ENCODE measurements at regions not wholly inside any gene's neighbourhood (a gene's known extent, or its start where the extent isn't known, plus 50 kb on each side); places are given as distances from the start of the nearest gene placed in this dataset.

GRCh38 chr2:195425328-195425727, 231.7 kb upstream of the SLC39A10 start (continued):
- no peak for TF ChIP-seq ZBTB33 (IDR thresholded peaks at IDR 0.05; ENCODE audit: borderline replicate concordance, low read depth)
- TF ChIP-seq FOXM1 (IDR thresholded peaks at IDR 0.05; ENCODE audit: low read depth), result no peak
- no peak for TF ChIP-seq EP300 (IDR thresholded peaks at IDR 0.05; ENCODE audit: borderline replicate concordance in 1 of 2, low read depth in 1 of 2, low read length in 1 of 2)
- no peak for TF ChIP-seq TCF12 (IDR thresholded peaks at IDR 0.05)

GRCh38 chr2:195419033-195419432, 238.0 kb upstream of the SLC39A10 start:
- no peaks in the 10 kb centered on the region for H3K79me2 ChIP-seq (ENCODE audit: insufficient read depth)
- H2AFZ ChIP-seq (ENCODE audit: low read depth), result no peak overlapping the region
- ChIA-PET CTCF (no interaction called here), POLR2A (no interaction called here)
- H3K27ac ChIP-seq (ENCODE audit: low read depth in 2 of 2, low read length in 1 of 2), result no peak overlapping the region
- no peak overlapping the region for H3K4me3 ChIP-seq (ENCODE audit: low read depth in 2 of 2, low read length in 1 of 2)
- no peak overlapping the region for H3K4me2 ChIP-seq
- no peaks in the 10 kb centered on the region for H3K9me3 ChIP-seq
- WGBS (ENCODE audit: low lambda C conversion rate), result 91% methylated on average over 2 of the region's 2 CpGs
- no peaks in the 10 kb centered on the region for H4K20me1 ChIP-seq (ENCODE audit: insufficient read depth)
- H3K9ac ChIP-seq, result no peak overlapping the region
- no peaks in the 10 kb centered on the region for H3K27me3 ChIP-seq (ENCODE audit: insufficient read depth)
- H3K9me2 ChIP-seq, result no peaks in the 10 kb centered on the region
- TF ChIP-seq IRF3 (IDR thresholded peaks at IDR 0.05; ENCODE audit: low read depth, low read length) (no peak), EP300 (IDR thresholded peaks at IDR 0.05; ENCODE audit: borderline replicate concordance in 1 of 2, low read depth in 1 of 2, low read length in 1 of 2) (no peak), POLR2AphosphoS5 (IDR thresholded peaks at IDR 0.05; ENCODE audit: low read depth, low read length) (no peak), YY1 (IDR thresholded peaks at IDR 0.05; ENCODE audit: low read depth) (no peak), EZH2phosphoT487 (IDR thresholded peaks at IDR 0.05; ENCODE audit: borderline replicate concordance, low read depth) (no peak), ZBTB33 (IDR thresholded peaks at IDR 0.05; ENCODE audit: borderline replicate concordance, low read depth) (no peak), ELF1 (IDR thresholded peaks at IDR 0.05) (no peak), TCF12 (IDR thresholded peaks at IDR 0.05) (no peak), SIN3A (IDR thresholded peaks at IDR 0.05; ENCODE audit: borderline replicate concordance, low read depth, low read length) (no peak), FOXM1 (IDR thresholded peaks at IDR 0.05; ENCODE audit: low read depth) (no peak), MXI1 (IDR thresholded peaks at IDR 0.05; ENCODE audit: low read depth, low read length) (no peak), CHD2 (IDR thresholded peaks at IDR 0.05; ENCODE audit: low read length, partially characterized antibody) (no peak)
- no peaks in the 10 kb centered on the region; a peak in 1 of 4 replicates for H3K4me1 ChIP-seq (ENCODE audit: control insufficient read depth in 1 of 2, insufficient read depth in 2 of 2, low read depth in 1 of 2, low read length in 1 of 2)
- no peak for DNase-seq
- H3K36me3 ChIP-seq (replicated peaks in 1 of 2; ENCODE audit: control insufficient read depth in 1 of 2, insufficient read depth in 2 of 2, low read length in 1 of 2), result no peaks in the 10 kb centered on the region
- H3F3A ChIP-seq (replicated peaks; ENCODE audit: insufficient read depth), result no peaks in the 10 kb centered on the region
